ENCODE measurements at regions not wholly inside any gene's neighbourhood (a gene's known extent, or its start where the extent isn't known, plus 50 kb on each side); places are given as distances from the start of the nearest gene placed in this dataset.

DNA sequence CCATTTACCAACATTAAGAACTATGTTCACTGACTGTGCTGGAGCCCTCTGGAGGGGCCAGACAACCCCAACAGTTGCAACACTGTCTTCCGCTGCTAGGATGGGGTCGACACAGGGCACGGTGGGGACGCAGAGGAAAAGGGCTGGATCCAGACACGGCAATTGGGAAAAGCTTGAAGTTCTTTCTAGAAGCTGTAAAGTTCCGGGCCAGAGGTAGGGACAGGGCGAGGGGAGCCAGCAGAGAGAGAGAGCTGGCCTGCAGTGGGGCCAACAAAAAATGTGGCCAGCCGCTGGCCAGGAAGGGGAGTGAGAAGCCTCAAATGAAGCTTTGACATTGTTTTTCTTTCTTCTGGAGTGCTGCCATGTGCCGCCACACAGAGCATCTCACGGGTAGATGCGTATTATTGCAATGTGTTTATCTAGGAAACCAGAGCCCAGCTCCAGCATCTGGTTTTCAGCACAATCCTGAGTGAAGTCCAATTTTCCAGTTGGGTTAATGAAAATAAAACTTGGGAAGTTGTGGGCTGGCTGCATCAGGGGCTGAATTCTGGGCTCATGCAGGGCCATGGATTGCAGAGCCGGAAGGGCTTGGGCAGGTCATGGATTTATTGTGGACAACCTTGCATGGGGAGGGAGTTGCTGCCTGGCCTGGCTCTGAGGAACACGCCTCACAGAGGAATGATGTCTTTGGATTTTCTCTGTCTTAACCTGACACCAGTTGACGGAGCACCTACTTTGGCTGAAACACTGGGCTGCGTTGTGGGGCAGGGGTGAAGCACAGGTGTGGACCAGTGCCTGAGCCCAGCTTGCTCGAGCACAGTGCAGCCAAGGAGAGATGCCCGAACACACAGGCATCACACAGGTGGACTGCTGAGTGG lies 67.6 kb upstream of the AMPD3 start:
- DNase-seq (ENCODE audit: low read depth, low spot score), result peak; percentile 79

DNA sequence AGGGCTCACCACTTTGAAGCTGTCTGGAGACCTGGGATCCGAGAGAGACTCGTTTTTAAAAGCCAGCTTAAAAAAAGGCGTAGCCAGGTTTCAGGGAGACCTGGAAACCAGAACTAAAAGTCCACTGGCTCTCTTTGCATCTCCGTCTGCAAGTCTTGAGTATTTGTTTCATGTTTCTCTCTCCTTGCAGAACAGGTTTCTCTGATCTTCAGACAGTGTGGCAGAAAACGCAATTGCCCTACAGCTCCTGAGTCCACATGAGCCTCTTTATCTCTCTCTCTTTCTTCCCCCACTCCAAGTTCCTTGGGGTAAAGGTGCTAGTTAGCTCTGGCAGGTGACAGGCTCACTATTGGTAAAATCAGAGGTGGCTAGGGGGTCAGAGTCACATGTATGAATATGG lies 67.0 kb upstream of the AMPD3 start:
- DNase-seq (ENCODE audit: low read depth, low spot score), result no peak

DNA sequence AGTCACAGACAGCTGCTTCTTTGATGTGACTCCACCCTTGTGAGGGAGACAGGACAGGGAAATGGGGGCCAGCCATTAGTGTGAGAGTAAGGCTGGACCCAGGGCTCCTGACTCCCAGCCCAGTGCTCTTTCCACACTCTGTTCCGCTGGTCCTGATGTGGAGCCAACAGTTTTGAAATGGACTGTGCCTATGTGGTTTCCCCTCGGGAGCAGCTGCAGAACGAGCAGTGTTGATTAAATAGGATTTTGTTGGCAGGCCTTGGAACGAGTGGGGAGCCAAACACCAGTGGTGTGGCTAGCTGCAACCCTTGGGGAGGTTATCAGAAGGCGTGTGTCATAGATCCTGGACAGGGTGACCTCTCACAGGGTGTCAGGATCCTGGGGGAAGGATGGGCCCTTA lies 66.5 kb upstream of the AMPD3 start:
- DNase-seq (ENCODE audit: low read depth, low spot score), result no peak

DNA sequence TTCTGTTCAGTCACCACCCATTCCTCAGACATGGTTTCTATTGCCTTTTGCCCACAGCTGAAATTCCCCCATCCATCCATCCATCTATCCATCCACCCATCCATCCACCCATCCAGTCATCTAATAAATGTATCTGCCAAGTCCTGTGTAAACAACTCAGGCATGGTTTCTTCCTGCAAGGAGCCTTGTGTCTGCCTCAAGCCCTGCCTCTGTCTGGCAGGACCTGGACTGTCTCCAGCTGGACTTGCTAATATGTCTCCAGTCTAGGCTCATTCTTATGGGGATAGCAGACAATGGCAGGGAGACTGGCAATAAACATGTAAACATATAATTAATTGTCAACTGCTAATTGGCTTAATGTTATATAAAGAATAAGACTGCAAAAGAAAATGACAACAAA lies 64.7 kb upstream of the AMPD3 start:
- no peak for DNase-seq (ENCODE audit: low read depth, low spot score)

DNA sequence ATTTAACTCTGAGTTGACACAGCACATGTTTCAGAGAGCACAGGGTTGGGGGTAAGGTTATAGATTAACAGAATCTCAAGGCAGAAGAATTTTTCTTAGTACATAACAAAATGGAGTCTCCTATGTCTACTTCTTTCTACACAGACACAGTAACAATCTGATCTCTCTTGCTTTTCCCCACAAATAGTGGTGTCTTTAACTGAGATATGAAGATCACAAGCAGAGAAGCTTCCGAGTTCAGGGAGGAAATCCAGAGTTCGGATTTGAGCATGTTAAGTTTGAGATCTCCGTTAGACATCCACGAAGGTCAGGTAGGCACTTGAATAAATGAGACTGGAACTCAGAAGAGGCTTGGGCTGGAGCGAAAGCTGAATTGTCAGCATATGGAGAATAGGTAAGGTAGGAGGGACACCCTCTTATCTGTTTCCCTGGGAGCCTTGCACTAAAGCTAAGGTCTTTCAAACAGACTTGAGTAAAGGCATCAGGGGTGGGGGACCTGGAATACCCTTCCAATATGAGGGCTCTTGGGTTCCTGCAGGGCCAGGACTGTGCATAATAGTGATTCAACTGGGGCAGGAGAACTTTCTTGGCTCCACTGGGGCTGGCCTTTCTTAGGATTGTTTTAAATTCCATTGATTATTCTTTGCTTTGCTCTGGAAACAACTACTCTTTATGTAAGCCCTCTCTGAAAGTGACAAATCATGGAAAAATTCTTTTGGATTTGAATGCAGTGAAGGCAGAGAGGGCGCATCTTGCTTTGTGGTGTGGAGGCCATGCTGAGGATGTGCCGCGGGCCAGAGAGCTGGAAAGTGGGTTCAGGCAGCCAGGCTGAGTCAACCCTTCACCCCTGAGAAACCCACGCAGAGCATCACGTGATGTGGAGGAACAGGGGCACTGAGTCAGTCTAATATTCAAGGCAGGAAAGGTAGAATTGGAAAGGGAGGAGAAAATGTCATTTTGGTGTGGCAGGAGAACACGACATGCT lies 62.7 kb upstream of the AMPD3 start:
- no peak for DNase-seq (ENCODE audit: low read depth, low spot score)

DNA sequence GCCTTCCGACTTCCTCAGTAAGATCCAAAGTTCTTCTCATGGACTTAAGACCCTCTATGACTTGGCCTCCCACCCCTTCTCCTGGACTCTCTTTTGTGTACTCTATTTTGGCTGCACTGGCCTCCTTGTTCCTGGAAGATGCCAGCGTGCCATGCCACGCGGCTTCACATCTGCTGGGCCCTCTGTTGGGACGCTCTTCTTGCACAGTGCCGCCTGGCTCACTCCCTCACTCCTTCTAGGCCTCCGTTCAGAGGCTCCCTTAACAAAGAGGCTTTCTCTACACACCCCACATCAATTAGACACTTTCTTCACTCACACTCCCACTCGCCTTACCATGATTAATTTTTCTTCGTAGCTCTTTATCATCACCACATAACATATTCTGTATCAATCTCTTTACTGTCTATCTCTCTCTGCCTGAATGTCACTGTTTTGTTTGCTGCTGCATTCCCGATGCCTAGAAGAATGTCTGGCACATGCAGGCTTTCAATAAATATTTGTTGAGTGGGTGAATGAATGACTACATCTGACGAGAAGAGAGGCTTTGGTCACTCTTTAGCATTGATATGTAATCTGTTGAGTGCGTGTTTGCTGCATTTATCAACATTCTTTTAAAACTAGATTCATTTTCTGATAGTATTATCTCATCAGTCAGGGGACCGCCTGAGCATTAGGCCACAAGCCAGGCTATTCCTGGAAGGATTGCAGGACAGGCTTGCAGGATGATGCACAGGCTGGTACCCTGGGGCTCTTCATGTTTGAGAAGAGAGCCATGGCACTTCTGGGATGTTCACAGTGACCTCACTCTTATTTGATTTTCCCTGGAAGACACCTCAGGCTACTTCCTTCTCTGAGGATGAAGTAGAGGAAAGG lies 60.6 kb upstream of the AMPD3 start:
- DNase-seq (ENCODE audit: low read depth, low spot score), result no peak

DNA sequence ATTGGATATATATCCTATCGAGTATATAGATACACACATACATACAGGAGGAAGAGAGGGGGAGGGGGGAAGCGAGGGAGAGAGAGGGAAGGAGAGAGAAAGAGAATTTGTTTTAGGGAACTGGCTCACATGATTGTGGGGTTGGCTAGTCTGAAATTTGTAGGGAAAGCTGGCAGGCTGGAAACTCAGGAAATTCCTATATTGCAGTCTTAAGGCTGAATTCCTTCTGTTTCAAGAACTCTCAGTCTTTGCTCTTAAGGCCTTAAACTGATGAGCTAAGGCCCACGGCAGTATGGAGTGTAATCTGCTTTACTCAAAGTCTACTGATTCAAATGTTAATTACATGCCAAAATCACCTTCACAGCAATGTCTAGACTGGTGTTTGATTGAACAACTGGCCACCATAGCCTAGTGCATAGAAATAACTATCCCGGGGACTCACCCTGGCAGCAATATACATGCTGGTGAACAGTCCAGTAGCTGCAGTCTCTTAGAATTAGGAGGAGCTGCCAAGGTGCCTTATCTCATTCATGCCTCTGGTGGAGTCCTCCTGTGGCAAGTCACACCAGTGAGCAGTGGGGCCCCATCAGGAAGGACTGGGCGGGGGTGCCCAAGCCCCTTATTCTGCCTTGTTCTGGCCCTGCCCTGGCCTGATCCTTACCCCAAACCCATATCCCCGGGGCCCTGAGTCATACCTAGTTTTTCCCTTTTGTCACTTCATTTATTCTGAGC lies 59.7 kb upstream of the AMPD3 start:
- no peak for DNase-seq (ENCODE audit: low read depth, low spot score)

DNA sequence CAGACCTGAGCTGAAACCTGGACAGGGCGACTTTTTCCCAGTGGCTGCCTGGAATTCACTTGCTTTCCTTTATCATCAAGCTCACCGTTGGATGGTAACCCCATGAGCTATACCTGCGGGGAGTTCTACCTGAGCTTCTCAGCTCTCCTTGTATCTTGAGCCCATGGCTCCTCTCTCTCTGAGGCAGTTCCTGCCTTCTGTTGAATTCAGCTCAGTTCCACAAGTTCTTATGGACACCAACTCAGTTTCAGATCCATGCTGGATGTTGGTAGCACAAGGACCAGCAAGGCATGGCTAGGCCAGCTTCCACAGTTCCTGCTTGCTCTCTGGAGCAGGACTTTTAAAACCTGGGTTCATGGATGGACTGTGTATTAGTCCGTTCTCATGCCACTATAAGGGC lies 58.3 kb upstream of the AMPD3 start:
- no peak for DNase-seq (ENCODE audit: low read depth, low spot score)

DNA sequence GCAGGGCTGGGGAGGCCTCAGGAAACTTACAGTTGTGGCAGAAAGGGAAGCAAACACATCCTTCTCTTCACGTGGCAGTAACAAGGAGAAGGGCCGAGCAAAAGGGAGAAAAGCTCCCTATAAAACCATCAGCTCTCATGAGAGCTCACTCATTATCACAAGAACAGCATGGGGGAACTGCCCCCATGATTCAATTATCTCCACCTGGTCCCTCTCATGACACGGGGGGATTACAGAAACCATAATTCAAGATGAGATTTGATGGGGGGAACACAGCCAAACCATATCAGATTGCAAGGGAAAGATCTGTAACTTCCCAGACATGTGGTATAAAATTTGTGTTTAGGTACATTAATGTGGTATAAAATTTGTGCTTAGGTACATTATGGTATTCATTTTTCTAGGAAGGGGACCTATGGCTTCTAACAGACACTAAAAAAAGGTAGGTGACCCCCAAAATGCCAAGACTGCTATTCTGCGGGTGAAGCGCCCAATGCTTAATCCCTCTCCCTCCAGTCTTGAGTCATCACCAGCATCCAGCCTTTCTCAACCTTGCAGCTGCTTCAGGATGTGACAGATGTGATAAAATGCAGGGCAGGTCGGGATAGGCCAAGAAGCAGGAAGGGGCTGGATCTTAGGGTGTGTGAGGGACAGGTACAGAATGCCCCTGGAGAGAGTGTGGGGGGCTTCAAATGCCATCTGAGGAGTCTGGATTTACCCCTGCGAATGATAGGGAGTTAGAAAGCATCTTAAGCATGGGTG lies 57.7 kb upstream of the AMPD3 start:
- no peak for DNase-seq (ENCODE audit: low read depth, low spot score)

DNA sequence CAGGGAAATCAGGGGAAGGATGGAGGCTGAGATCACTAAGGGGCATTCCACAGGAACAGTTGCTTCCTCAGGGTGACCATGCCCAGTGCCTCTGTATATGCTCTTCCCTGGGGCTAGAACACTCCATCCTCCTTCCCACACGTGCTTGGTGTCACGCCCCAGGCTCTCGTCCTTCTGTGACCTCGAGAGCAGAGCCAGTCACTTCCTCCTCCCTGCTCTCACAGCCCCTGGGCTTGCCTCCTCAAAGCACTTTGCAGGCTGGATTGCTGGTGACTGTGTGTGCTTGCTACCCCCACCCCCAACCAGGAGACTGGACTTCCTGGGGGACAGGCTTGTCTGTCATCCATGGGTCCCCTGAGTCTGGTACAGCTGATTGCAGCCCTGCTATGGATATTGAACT lies 56.5 kb upstream of the AMPD3 start:
- no peak for DNase-seq (ENCODE audit: low read depth, low spot score)

DNA sequence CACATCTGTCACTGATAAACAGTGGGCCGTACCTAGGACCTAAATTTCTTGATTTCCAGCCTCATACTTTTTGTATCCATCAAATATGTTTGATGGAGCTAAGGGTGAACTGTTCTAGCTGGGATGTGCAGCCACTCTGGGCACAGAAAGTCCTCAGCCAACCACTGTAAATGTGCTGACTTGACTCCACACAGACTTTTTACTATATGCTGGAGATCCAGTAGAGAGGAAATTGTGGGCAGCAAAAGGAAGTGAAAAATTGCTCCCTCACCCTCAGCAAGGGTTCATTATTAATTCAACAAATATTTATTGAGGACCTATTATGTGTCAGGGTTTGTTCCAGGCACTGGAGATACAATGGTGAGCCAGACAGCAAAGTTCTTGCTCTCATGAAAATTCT lies 54.2 kb upstream of the AMPD3 start:
- DNase-seq (ENCODE audit: low read depth, low spot score), result no peak

DNA sequence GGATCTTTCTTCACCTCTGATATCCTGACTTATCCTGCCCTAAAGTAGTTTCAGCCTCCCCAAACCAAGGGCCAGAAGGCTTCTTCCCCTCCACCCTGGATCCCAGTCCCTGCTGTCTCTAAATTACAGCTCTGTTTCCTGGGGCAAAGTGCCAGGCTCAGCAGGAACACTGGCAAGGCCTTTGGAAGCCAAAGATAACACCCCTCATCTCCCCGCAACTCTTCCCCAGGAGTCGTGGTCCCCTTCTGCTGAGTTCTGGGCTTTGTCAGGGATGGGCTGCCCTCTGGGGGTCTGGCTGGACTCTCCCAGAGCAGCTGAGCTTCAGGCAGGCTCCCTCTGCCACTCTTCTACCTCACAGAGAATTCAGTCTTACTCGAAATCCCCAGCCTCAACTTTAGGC lies 53.8 kb upstream of the AMPD3 start:
- peak; percentile 21 for DNase-seq (ENCODE audit: low read depth, low spot score)

DNA sequence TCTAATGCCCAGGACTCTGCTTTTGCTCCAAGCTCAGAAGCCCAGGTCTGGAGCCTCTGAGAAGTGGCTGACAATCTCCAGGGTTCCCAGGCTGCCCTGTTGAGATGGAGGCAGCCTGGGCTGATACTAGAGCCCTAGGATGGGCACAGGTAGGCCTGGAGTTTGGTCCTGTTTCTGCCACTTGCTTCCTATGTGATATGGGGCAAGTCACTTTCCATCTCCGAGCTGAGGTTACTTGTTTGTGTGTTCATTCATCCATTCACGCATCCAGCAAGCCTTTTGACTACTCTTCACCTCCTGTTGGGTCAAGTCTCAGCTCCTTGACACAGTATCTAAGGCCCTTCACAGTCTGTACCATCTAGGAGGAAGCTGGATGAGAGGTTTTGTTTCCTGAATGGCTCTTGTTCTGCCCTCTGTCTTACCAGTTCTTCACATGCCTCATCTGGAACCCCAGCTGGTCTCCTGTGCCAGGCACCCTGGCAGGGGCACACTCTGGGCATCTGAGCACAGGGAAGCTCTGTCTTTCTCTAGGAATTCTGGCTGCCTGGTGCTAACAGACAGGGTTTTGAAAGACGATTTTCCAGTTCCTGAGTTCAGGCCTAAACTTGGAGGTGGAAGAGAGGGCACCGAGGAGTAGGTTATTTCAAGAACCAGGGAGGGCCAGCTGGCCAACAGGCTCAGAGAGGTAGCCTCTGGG lies 53.2 kb upstream of the AMPD3 start:
- DNase-seq (ENCODE audit: low read depth, low spot score), result no peak
